PC-3 (cell line): ENCODE measurements at regions not wholly inside any gene's neighbourhood (a gene's known extent, or its start where the extent isn't known, plus 50 kb on each side); places are given as distances from the start of the nearest gene placed in this dataset.
A peak's percentile ranks its signal among the peaks of the same experiment; 100 is the strongest.

Experiments
- CTCF ChIP-seq: fragments of 300-600 bp; sonication (generic); conservative IDR thresholded peaks from 2 replicates; pipeline ENCODE4 v1.5.1; 2017; ENCODE audit warnings: antibody characterized with exemption, low read depth, mild to moderate bottlenecking, low read length
- EZH2 ChIP-seq: fragments of 300-600 bp; sonication (generic); IDR thresholded peaks from one replicate; pipeline ENCODE4 v1.6.1; 2017; ENCODE audit warnings: antibody characterized with exemption, mild to moderate bottlenecking, low read length; ENCODE audit not compliant: unreplicated experiment
- EZH2phosphoT487 ChIP-seq: fragments of 300-600 bp; sonication (generic); IDR thresholded peaks from 2 replicates; pipeline ENCODE4 v1.6.1; 2018; ENCODE audit warnings: mild to moderate bottlenecking, antibody characterized with exemption, low read length, borderline replicate concordance

- TF ChIP-seq CTCF (peak; percentile 52), EZH2phosphoT487 (no peak), EZH2 (no peak)
Observed at GRCh38 chr5:66239034-66239433, 94.9 kb downstream of the SREK1 start.
